PFSK-1 (cell line): ENCODE measurements at regions not wholly inside any gene's neighbourhood (a gene's known extent, or its start where the extent isn't known, plus 50 kb on each side); places are given as distances from the start of the nearest gene placed in this dataset.

Experiments
- FOXP2 ChIP-seq: optimal IDR thresholded peaks from 2 replicates; pipeline ENCODE3; 2011; ENCODE audit warnings: borderline replicate concordance, control low read depth, inconsistent platforms; ENCODE audit not compliant: insufficient read depth; ENCODE audit errors: extremely low read length, extremely low read depth
- POLR2AphosphoS5 ChIP-seq: IDR thresholded peaks from 2 replicates; pipeline ENCODE4 v1.6.1; 2012; ENCODE audit warnings: low read depth, mild to moderate bottlenecking, control low read depth, low read length, moderate library complexity
- SIN3A ChIP-seq: IDR thresholded peaks from 2 replicates; pipeline ENCODE4 v1.6.1; 2012; ENCODE audit warnings: mild to moderate bottlenecking, low read length, moderate library complexity, borderline replicate concordance; ENCODE audit not compliant: insufficient read depth
- TAF1 ChIP-seq: IDR thresholded peaks from 2 replicates; pipeline ENCODE4 v1.6.1; 2012; ENCODE audit warnings: low read length, control low read depth, borderline replicate concordance; ENCODE audit not compliant: insufficient read depth
- TF ChIP-seq, protein P1 (sequence below), 2 experiments: IDR thresholded peaks; 2 replicates each; pipeline versions ENCODE4 v1.6.1 to v1.8.0; 2011 to 2012; ENCODE audit warnings: low read depth in 2 of 2, low read length in 2 of 2, control low read depth in 1 of 2, inconsistent platforms in 1 of 2, mild to moderate bottlenecking in 1 of 2, moderate library complexity in 1 of 2; ENCODE audit not compliant: insufficient read depth in 1 of 2

DNA sequence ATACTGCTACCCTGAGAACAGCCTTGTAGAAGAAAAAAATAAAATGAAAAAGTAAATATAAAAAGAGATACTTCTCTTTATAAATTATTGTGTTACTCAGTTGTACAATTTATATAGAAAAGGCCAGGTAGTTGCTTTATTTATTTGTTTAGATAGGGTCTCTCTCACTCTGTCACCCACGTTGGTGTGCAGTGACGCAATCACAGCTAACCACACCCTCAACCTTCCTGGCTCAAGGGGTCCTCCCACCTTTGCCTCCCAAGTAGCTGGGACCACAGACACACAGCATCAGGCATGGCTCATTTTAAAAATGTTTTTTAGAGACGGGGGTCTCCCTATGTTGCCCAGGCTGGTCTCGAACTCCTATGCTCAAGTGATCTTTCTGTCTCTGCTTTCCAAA lies 175.4 kb upstream of the PZP start:
- TF ChIP-seq SIN3A (no peak), TAF1 (no peak), FOXP2 (no peak), POLR2AphosphoS5 (no peak)
- TF ChIP-seq, protein P1, sequence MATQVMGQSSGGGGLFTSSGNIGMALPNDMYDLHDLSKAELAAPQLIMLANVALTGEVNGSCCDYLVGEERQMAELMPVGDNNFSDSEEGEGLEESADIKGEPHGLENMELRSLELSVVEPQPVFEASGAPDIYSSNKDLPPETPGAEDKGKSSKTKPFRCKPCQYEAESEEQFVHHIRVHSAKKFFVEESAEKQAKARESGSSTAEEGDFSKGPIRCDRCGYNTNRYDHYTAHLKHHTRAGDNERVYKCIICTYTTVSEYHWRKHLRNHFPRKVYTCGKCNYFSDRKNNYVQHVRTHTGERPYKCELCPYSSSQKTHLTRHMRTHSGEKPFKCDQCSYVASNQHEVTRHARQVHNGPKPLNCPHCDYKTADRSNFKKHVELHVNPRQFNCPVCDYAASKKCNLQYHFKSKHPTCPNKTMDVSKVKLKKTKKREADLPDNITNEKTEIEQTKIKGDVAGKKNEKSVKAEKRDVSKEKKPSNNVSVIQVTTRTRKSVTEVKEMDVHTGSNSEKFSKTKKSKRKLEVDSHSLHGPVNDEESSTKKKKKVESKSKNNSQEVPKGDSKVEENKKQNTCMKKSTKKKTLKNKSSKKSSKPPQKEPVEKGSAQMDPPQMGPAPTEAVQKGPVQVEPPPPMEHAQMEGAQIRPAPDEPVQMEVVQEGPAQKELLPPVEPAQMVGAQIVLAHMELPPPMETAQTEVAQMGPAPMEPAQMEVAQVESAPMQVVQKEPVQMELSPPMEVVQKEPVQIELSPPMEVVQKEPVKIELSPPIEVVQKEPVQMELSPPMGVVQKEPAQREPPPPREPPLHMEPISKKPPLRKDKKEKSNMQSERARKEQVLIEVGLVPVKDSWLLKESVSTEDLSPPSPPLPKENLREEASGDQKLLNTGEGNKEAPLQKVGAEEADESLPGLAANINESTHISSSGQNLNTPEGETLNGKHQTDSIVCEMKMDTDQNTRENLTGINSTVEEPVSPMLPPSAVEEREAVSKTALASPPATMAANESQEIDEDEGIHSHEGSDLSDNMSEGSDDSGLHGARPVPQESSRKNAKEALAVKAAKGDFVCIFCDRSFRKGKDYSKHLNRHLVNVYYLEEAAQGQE (IDR thresholded peaks at IDR 0.05; ENCODE audit: insufficient read depth in 1 of 2, low read depth in 2 of 2, low read length in 2 of 2) = no peak
